Nephron (organoid): ENCODE measurements at regions not wholly inside any gene's neighbourhood (a gene's known extent, or its start where the extent isn't known, plus 50 kb on each side); places are given as distances from the start of the nearest gene placed in this dataset.

Experiments
- H3K27ac Mint-ChIP-seq, 3 experiments: 2 replicates each; pipeline ENCODE4 v1.8.0; 2020; ENCODE audit warnings: mixed read lengths in 3 of 3, mild to moderate bottlenecking in 2 of 3, moderate library complexity in 1 of 3
- H3K27me3 Mint-ChIP-seq: 2 replicates; pipeline ENCODE4 v1.8.0; 2021; ENCODE audit warnings: low read depth, mild to moderate bottlenecking, moderate library complexity, mixed read lengths
- H3K36me3 Mint-ChIP-seq: 2 replicates; pipeline ENCODE4 v1.8.0; 2020; ENCODE audit warnings: low read depth, mixed read lengths
- H3K4me1 Mint-ChIP-seq: 2 replicates; pipeline ENCODE4 v1.8.0; 2020; ENCODE audit warnings: mixed read lengths
- H3K4me3 Mint-ChIP-seq, 3 experiments: 2 replicates each; pipeline ENCODE4 v1.8.0; 2020; ENCODE audit warnings: mild to moderate bottlenecking in 3 of 3, mixed read lengths in 3 of 3, moderate library complexity in 2 of 3
- H3K9me3 Mint-ChIP-seq: 2 replicates; pipeline ENCODE4 v1.8.0; 2020; ENCODE audit warnings: mixed read lengths
- TF ChIP-seq, protein P1 (sequence below), 3 experiments: fragments of 200-600 bp; sonication (generic); IDR thresholded peaks; one replicate each; pipeline ENCODE4 v1.5.0; 2021; ENCODE audit warnings: antibody characterized with exemption in 3 of 3; ENCODE audit not compliant: unreplicated experiment in 3 of 3

DNA sequence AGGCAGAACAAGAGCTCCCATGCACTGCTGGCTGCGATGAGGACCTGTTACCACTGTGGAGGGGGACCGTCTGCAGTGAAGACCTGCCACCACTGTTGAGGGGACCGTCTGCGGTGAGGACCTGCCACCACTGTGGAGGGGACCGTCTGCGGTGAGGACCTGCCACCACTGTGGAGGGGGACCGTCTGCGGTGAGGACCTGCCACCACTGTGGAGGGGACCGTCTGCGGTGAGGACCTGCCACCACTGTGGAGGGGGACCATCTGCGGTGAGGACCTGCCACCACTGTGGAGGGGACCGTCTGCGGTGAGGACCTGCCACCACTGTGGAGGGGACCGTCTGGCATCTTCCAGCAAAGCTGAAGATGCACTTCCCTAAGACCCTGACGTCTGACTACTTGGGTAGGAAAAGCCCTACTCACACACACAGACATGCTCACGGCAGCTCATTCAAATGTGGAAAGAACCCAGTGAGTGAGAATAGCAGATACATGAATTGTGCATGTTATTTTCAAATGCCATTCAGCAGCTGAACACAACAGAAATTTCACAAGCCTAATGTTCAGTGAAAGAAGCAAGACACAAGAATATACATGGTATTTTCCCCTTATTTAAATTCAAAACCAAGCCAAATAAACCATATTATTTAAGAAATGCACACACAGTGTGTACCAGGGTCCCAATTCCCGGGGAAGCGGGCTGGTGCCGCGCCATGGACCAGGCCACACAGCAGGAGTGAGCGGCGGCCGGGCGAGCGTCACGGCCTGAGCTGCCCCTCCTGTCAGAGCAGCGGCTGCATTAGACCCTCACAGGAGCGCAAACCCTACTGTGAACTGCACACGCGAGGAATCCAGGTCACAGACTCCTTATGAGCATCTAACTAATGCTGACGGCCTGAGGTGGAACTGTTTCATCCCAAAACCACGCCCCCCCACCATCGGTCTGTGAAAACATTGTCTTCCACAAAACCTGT is 64.2 kb upstream of the METRNL start:
- H3K4me3 Mint-ChIP-seq, result no peak overlapping the region
- peaks cover 3% of the 10 kb centered on the region for H3K27me3 Mint-ChIP-seq
- H3K27ac Mint-ChIP-seq, result no peak overlapping the region
- H3K4me1 Mint-ChIP-seq, result peaks cover 31% of the 10 kb centered on the region
- peaks cover 28% of the 10 kb centered on the region for H3K36me3 Mint-ChIP-seq
- TF ChIP-seq, protein P1, sequence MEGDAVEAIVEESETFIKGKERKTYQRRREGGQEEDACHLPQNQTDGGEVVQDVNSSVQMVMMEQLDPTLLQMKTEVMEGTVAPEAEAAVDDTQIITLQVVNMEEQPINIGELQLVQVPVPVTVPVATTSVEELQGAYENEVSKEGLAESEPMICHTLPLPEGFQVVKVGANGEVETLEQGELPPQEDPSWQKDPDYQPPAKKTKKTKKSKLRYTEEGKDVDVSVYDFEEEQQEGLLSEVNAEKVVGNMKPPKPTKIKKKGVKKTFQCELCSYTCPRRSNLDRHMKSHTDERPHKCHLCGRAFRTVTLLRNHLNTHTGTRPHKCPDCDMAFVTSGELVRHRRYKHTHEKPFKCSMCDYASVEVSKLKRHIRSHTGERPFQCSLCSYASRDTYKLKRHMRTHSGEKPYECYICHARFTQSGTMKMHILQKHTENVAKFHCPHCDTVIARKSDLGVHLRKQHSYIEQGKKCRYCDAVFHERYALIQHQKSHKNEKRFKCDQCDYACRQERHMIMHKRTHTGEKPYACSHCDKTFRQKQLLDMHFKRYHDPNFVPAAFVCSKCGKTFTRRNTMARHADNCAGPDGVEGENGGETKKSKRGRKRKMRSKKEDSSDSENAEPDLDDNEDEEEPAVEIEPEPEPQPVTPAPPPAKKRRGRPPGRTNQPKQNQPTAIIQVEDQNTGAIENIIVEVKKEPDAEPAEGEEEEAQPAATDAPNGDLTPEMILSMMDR (IDR thresholded peaks at IDR 0.05; ENCODE audit: unreplicated experiment in 3 of 3), result no peak
- peaks cover 3% of the 10 kb centered on the region for H3K9me3 Mint-ChIP-seq

DNA sequence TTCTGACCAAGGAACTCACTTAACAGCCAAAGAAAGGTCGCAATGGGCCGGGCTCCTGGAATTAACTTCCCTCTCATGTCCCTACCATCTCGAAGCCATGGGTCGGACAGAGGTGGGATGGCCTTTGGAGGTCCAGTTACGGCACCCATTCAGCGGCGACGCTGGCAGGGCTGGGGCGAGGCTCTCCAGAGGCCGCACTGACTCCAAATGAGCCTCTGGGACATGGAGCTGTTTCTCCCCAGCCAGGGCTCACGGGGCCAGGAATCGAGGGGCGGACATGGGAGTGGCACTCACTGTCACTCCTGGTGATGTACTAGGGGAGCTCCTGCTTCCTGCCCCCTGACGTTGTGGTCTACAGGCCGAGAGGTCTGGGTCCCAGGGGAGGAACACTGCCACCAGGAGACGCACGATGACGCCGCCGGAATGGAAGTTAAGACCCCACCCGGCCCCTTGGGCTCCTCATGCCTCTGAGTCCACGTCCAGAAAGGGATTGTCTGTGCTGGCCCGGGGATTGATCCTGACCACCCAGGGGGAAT is 60.7 kb upstream of the METRNL start:
- Mint-ChIP-seq H3K9me3 (peaks cover 3% of the 10 kb centered on the region), H3K27me3 (peaks cover 3% of the 10 kb centered on the region), H3K4me1 (peaks cover 16% of the 10 kb centered on the region), H3K27ac (no peak overlapping the region), H3K4me3 (no peak overlapping the region), H3K36me3 (peaks cover 28% of the 10 kb centered on the region)
- TF ChIP-seq, protein P1 (IDR thresholded peaks at IDR 0.05; ENCODE audit: unreplicated experiment in 3 of 3), result no peak

DNA sequence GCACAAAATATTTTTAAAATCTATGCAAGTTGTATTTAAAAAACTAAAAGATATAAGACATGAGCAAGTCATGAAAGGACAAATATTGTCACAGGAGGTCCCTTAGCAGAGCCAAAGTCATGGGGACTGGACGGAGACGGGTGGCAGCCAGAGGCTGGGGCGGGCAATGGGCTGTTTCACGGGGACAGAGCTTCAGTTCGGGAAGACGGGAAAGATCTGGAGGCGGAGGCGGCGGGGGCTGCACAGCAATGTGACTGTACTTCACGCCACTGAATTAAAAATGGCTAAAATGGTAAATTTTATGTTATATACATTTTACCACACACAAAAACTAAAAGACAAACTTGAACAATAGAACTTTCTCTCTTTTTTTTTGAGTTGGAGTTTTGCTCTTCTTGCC is 60.0 kb upstream of the METRNL start:
- no peak overlapping the region for H3K27ac Mint-ChIP-seq
- peaks cover 3% of the 10 kb centered on the region for H3K9me3 Mint-ChIP-seq
- H3K4me3 Mint-ChIP-seq, result no peak overlapping the region
- H3K36me3 Mint-ChIP-seq, result peaks cover 29% of the 10 kb centered on the region
- peaks cover 12% of the 10 kb centered on the region for H3K4me1 Mint-ChIP-seq
- peaks cover 3% of the 10 kb centered on the region for H3K27me3 Mint-ChIP-seq
- TF ChIP-seq, protein P1 (IDR thresholded peaks at IDR 0.05; ENCODE audit: unreplicated experiment in 3 of 3), result no peak

- H3K27ac Mint-ChIP-seq, result no peak overlapping the region
Measured at GRCh38 chr17:83024218-83024971, 55.0 kb upstream of the METRNL start.

GRCh38 chr17:83025636-83026280 is 53.7 kb upstream of the METRNL start:
- no peaks in the 10 kb centered on the region for H3K9me3 Mint-ChIP-seq
- no peak overlapping the region for H3K27ac Mint-ChIP-seq
- H3K27me3 Mint-ChIP-seq, result no peaks in the 10 kb centered on the region
- TF ChIP-seq, protein P1 (IDR thresholded peaks at IDR 0.05; ENCODE audit: unreplicated experiment in 3 of 3), result no peak
- peaks cover 37% of the 10 kb centered on the region for H3K36me3 Mint-ChIP-seq
- H3K4me1 Mint-ChIP-seq, result peaks cover 11% of the 10 kb centered on the region
- no peak overlapping the region for H3K4me3 Mint-ChIP-seq

More at GRCh38 chr17:83024218-83024971, 55.0 kb upstream of the METRNL start:
- TF ChIP-seq, protein P1 (IDR thresholded peaks at IDR 0.05; ENCODE audit: unreplicated experiment in 3 of 3), result no peak
- no peaks in the 10 kb centered on the region for H3K9me3 Mint-ChIP-seq
- H3K4me1 Mint-ChIP-seq, result peaks cover 11% of the 10 kb centered on the region
- H3K36me3 Mint-ChIP-seq, result peaks cover 28% of the 10 kb centered on the region
- no peak overlapping the region for H3K4me3 Mint-ChIP-seq
- no peaks in the 10 kb centered on the region for H3K27me3 Mint-ChIP-seq
